GM19351 (cell line): ENCODE measurements at regions not wholly inside any gene's neighbourhood (a gene's known extent, or its start where the extent isn't known, plus 50 kb on each side); places are given as distances from the start of the nearest gene placed in this dataset.

Source experiments
- ATAC-seq: cut with Tn5 transposase; IDR thresholded peaks from one replicate; pipeline ENCODE4 v1.9.1; 2021; ENCODE audit warnings: mild to moderate bottlenecking, moderate library complexity; ENCODE audit not compliant: unreplicated experiment

DNA sequence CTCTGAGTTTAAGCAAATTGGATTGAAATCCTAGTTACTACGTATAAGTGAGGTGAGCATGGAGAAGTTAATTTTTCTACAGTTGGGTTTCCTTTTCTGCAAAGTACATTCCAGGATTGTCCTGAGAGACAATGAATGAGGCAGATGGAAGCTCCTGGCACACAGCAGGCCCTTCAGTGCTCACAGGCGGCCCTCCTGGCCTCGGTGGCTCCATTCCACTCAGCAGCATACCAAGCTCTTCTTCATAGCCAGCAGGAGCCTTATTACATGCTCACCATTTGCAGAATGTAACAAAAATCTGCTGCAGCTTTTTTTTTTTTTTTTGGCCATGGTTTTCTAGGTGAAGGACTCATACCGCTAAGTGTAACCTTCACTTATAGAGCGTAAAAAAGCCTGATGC is 113.2 kb upstream of the FAM9B start:
- no peak for ATAC-seq

- ATAC-seq: no peak
Observed at GRCh38 chrX:9147726-9148125, 113.8 kb upstream of the FAM9B start.

GRCh38 chrX:9148615-9149399 is 114.9 kb upstream of the FAM9B start:
- ATAC-seq: no peak

GRCh38 chrX:9149501-9150245 is 115.7 kb upstream of the FAM9B start:
- ATAC-seq: no peak

DNA sequence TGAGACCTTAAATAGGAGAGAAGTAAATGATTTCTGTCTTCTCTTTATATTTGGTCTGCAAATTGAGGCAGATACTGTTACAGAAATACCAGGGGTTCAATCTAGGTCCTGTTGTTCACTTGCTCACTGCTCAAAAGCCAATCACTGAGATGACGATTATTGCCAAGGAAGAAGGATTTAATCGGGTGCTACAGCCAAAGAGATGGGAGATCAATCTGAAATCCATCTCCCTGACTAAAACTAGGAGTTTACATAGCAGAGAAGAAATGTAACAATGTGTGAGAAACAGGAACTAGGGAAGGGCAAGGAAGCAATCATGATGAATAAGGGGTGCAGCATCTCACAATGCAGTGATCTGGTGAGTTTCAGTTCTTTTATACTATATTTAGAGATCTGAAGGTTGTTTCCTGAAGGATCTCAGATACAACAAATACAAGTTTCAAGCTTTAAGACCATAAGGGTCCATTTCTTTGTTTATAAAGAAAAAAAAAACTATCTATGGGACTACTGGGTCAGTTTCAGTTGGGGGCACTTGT is 117.9 kb upstream of the FAM9B start:
- no peak for ATAC-seq

- no peak for ATAC-seq
Observed at GRCh38 chrX:9153300-9153699, 119.4 kb upstream of the FAM9B start.

DNA sequence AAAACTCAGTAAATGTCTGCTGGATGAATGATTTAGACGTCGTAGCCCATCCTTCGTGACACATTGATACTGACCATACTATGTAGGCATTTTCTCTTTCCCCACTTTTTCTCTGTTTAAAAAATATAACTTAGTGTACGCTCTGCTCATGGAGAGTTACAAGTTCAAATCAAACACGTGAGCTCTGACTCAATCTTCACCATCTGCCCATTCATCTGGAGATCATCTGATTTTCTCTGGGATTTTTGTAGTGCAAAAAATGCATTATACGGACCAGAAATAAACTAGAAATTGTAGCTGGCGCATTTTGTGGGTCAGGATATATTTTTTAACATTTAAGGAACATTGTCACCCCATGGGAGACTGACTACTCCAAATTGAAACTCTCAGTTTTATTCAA is 124.7 kb upstream of the FAM9B start:
- no peak for ATAC-seq

DNA sequence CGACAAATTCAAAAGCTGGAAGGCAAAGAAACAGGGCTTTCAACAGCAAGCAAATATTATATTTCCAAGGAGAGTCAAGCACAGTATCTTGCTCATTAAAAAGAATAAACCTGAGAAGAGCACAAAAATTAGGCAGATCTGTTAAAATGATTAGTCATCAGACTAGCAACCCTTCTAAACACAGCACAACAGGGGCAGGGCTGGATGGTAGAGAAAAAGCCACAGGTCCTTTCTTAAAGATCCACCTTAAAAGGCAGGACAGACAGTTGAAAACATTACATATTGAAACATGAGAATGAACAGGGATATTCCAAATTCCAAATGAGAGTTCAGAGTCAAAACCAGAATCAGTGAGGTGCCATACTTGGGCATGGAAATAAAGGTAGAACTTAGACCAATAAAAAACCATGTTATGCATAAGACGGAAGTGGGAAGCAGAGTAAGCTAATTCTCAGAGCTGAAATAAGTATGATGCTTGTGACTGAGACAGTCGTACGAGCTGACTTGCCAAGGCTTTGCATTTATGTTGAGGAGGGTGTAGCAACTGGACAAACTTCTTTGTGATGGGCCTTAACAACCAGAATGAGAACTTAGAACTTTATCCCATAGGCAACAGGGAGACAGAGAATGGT is 126.9 kb upstream of the FAM9B start:
- ATAC-seq: no peak

- no peak for ATAC-seq
Observed at GRCh38 chrX:9162698-9163097, 128.8 kb upstream of the FAM9B start.

- ATAC-seq: no peak
Observed at GRCh38 chrX:9163214-9163709, 129.3 kb upstream of the FAM9B start.

GRCh38 chrX:9164086-9164485 is 130.2 kb upstream of the FAM9B start:
- no peak for ATAC-seq

- ATAC-seq: no peak
Observed at GRCh38 chrX:9164533-9165426, 130.9 kb upstream of the FAM9B start.

GRCh38 chrX:9166584-9166944 is 132.6 kb upstream of the FAM9B start:
- ATAC-seq: no peak

GRCh38 chrX:9171841-9172463 is 138.0 kb upstream of the FAM9B start:
- no peak for ATAC-seq

- no peak for ATAC-seq
Observed at GRCh38 chrX:9172464-9172850, 138.5 kb upstream of the FAM9B start.

- ATAC-seq: no peak
Observed at GRCh38 chrX:9180623-9181022, 146.7 kb upstream of the FAM9B start.

- no peak for ATAC-seq
Observed at GRCh38 chrX:9182041-9182440, 148.1 kb upstream of the FAM9B start.

GRCh38 chrX:9183481-9183880 is 149.6 kb upstream of the FAM9B start:
- no peak for ATAC-seq

GRCh38 chrX:9184211-9184610 is 150.3 kb upstream of the FAM9B start:
- no peak for ATAC-seq

- no peak for ATAC-seq
Observed at GRCh38 chrX:9188117-9188516, 154.2 kb upstream of the FAM9B start.
